Activated effector memory CD4-positive, alpha-beta T cell treated with anti-CD3 and anti-CD28 coated beads, Interleukin-2, amount 50 U/mL, for 16 hours (primary cell): ENCODE measurements at regions not wholly inside any gene's neighbourhood (a gene's known extent, or its start where the extent isn't known, plus 50 kb on each side); places are given as distances from the start of the nearest gene placed in this dataset.
"Not testable (repeated sequence)": the region's sequence is repeated elsewhere in the genome, so short reads cannot be mapped to it uniquely, and the experiment has no call there.

Experiments
- DNase-seq: peaks from one replicate; pipeline ENCODE4 v3.0.0-alpha.2; 2020

GRCh38 chr5:113652161-113652560 is 138.7 kb downstream of the YTHDC2 start:
- no peak for DNase-seq

- DNase-seq: no peak
Observed at GRCh38 chr5:113654828-113655227, 141.3 kb downstream of the YTHDC2 start.

DNA sequence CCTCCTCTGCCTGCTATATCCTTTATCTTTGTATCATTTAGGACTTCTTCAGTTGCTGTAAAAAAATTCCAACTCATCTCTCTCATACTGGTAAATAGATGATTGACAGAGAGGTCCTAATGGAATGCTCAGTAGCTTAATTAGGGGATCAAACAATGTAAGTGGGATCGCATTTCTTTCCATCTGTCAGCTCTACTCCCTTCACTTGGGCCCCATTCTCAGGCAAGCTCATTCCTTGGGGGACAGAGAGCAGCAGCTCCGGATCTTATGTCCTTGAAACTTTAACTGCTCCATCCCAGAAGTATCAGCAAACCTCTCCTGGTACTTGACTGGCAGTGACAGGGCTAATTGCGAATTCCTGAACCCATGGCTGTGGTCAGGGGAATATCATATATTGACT is 146.7 kb downstream of the YTHDC2 start:
- DNase-seq: no peak

- no peak for DNase-seq
Observed at GRCh38 chr5:113660706-113661250, 147.3 kb downstream of the YTHDC2 start.

DNA sequence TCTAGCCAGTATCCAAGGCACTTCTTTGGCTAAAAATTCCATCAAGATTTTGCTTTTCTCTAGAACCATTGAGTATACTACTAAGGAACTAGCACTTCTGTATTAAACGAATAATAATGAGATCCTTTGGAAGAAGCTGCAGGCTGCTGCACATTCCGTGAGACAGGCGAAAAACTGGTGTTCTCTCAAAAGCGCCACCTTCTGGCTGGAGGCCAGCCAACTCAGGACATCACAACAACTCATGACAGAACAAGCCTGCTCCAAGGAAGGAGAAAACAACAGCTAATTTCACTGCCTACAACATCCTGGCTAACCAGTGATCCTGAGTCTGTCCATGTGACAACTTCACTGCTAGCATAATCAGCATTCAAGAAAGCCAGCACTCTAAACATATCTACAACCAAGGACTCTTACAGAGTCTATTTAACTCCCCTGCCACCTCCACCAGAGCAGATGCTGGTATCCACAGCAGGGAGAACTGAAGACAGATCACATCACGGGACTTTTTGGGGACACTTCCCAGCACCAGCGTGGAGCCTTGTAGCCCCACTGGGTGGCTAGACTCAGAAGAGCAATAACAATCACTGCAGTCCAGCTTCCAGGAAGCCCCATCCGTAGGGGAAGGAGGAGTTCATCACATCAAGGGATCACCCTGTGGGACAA is 150.5 kb downstream of the YTHDC2 start:
- peak; percentile 67 for DNase-seq

DNA sequence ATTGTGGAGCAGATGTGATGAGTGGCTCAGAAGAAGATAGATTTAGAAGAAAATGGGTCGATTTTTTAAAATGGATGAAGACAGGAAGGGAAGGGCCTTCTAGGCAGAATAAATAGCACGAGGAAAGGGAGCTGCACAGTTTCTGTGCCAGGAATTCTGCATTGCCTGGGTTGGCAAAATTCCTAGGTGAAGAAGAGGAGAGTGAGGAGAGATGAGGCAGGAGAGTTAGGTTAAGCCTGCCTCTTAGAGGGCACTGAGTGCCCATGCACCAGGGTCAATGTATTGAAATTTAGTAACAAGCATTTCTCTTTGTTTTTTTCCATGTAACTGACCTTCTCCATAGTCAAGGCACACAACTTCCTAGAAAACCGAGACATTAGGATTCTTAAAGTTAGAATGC is 159.5 kb downstream of the YTHDC2 start:
- DNase-seq: no peak

- no peak for DNase-seq
Observed at GRCh38 chr5:113675166-113675565, 161.7 kb downstream of the YTHDC2 start.

DNA sequence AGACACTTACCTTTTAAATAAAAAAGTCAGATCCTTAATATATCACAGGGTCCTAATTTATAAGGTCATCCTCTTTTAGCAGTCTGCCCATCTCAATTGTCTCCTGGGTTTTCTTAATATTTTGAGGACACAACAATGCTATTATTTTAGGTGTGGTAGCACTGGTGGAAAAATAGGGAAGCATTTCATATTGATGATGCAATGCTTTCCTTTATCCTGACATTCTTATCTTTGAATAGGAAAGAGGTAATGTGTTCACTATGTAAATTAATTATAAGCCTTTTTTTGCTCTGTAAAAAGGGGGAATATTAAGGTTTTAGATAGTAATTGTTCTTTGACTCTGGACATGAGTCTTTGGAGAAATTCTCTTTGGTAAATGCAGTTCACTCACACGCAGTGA is 164.7 kb downstream of the YTHDC2 start:
- no peak for DNase-seq

GRCh38 chr5:113678924-113679575 is 165.6 kb downstream of the YTHDC2 start:
- no peak for DNase-seq

DNA sequence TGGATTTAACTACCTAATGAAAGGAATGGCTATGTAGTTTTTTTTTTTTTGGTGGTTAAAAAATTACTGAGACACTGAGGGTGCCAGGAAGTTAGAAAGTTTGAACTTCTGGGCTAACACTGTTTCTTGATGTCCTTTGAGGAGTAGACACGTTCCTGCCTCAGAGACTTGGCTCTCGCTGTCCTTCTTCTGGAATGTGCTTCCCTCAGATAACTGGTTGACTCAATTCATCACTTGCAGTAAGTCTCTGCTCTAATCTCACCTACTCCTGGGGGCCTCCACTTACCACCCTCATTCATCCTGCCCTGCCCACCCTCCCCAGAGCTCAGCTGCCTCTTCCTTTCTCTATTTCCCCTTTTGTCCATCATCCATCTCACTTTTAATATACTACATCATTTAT is 167.0 kb downstream of the YTHDC2 start:
- no peak for DNase-seq

- no peak for DNase-seq
Observed at GRCh38 chr5:113682497-113683136, 169.1 kb downstream of the YTHDC2 start.

DNA sequence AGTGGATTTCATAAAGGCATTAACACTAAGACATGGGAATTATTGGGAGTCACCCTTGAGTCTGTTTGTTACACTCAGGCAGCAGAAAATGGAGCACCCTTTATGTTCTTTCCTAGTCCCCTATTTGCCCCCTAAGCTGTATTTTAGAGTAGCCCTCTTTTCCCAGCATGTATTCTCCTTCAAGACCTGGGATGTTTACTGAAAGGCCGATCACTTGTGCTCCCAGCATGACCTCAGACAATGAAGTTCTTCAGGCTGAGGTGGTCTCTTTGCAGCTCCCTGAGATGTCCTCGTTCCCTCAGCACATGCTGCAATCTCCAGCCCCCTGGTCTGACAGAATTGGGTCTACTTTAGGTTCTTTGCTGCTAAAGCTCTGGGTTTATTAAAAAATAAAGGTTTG is 169.7 kb downstream of the YTHDC2 start:
- no peak for DNase-seq

DNA sequence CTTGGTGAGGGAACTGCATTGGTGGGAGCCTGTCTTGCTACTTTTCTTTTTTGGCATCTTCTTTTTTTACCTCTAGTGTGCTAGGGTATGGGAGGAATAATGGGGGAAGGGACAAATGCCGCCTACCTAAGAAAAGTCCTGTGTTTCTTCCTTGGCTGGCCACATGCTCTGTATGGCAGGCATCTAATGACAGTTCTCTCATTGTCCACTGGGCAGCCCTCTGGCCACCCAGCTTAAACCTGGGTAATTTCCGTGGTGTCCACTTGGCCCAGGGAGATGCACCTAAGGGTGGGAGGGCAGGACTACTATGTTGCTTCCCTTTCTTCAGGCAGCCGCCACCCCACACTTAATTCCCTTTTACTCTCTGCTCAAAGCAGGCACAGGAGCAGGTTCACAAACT is 173.1 kb downstream of the YTHDC2 start:
- DNase-seq: no peak

- DNase-seq: no peak
Observed at GRCh38 chr5:113689647-113690046, 176.2 kb downstream of the YTHDC2 start.

DNA sequence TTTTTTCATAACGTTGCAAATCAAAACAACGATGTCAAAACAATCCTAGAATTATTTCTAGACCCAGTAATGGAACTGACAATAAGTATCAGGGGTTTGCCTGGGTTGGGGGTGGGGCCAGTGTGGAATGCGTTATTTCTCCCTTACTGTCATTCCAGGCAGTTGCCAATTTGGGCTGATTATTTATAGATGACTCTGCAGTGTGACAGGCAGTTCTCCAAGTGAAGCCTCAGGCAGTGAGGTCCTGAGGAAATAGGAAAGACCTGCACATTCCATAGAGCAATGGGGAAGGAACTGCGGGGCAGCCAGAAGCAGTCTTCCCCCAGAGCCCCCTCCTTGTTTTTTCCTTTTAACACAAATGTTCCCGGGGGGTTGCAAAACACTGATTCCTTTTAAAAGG is 179.0 kb downstream of the YTHDC2 start:
- no peak for DNase-seq

GRCh38 chr5:113692891-113693457 is 179.5 kb downstream of the YTHDC2 start:
- no peak for DNase-seq

- no peak for DNase-seq
Observed at GRCh38 chr5:113693701-113694100, 180.2 kb downstream of the YTHDC2 start.

- DNase-seq: no peak
Observed at GRCh38 chr5:113694576-113694975, 181.1 kb downstream of the YTHDC2 start.

DNA sequence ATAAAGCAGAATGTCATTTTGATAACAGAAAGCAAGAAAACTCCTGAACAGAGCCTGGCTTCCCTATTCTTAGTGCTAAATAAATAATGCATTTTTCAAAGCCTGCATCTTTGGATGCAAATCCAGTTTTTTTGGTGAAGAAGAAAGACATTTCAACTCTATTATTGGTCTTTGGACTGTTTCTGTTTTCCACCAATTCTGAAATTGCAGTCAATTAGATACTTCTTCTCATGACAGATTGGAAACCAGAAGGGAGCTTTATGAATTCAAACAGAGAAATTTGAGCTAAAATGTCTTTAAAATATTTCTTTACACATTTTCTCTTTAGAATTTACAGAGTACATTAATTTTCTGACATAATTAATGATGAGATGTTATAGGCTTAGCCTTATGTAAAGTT is 189.8 kb downstream of the YTHDC2 start:
- DNase-seq: no peak

DNA sequence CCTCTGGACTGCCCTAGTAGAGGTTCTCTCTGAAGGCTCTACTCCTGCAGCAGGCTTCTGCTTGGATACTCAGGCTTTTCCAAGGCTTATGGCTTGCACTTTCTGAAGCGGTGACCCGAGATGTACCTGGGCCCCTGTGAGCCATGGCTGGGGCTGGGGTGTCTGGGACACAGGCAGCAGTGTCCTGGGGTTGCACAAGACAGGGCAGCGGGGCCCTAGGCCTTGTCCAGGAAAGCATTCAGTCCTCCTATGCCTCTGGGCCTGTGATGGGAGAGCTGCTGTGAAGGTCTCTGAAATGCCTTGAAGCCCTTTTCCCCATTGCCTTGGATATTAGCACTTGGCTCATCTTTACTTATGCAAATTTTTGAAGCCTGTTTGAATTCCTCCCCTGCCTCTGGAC is 192.2 kb downstream of the YTHDC2 start:
- DNase-seq: no peak

GRCh38 chr5:113713051-113713450 is 199.6 kb downstream of the YTHDC2 start:
- DNase-seq: no peak

GRCh38 chr5:113715921-113716320 is 202.4 kb downstream of the YTHDC2 start:
- DNase-seq: not testable (repeated sequence)

DNA sequence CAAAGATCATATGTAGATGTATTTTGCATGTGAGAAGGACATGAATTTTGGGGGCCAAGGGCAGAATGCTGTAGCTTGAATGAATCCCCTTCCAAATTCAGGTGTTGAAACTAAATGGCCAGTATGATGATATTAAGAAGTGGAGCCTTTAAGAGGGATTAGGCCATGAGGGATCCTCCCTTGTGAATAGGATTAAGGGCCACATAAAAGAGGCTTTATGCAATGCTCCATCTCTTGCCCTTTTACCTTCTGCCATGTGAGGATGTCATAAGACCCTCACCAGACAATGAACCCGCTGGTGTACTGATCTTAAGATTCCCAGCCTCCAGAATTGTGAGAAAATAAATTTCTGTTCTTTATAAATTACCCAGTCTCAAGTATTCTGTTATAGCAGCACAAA is 206.1 kb downstream of the YTHDC2 start:
- DNase-seq: no peak

- no peak for DNase-seq
Observed at GRCh38 chr5:113721171-113721570, 207.7 kb downstream of the YTHDC2 start.
